ENCODE measurements at regions not wholly inside any gene's neighbourhood (a gene's known extent, or its start where the extent isn't known, plus 50 kb on each side); places are given as distances from the start of the nearest gene placed in this dataset.

GRCh38 chr2:235263205-235264120 lies 230.4 kb upstream of the AGAP1 start:
- TF ChIP-seq ZFX (IDR thresholded peaks at IDR 0.05) (no peak), CTCF (conservative IDR thresholded peaks at IDR 0.05) (no peak)
- no peak overlapping the region for H3K27ac ChIP-seq

- TF ChIP-seq ZFX (IDR thresholded peaks at IDR 0.05), result no peak
- TF ChIP-seq CTCF (conservative IDR thresholded peaks at IDR 0.05), result no peak
- no peak overlapping the region for H3K27ac ChIP-seq
Observed at GRCh38 chr2:235264121-235264493, 229.7 kb upstream of the AGAP1 start.

GRCh38 chr2:235264512-235264911 lies 229.3 kb upstream of the AGAP1 start:
- no peak overlapping the region for H3K27ac ChIP-seq
- TF ChIP-seq CTCF (conservative IDR thresholded peaks at IDR 0.05) (no peak), ZFX (IDR thresholded peaks at IDR 0.05) (no peak)

GRCh38 chr2:235265348-235265965 lies 228.4 kb upstream of the AGAP1 start:
- TF ChIP-seq ZFX (IDR thresholded peaks at IDR 0.05), result no peak
- TF ChIP-seq CTCF (conservative IDR thresholded peaks at IDR 0.05), result no peak
- H3K27ac ChIP-seq, result no peak overlapping the region

GRCh38 chr2:235267251-235267650 lies 226.6 kb upstream of the AGAP1 start:
- TF ChIP-seq CTCF (conservative IDR thresholded peaks at IDR 0.05) (no peak), ZFX (IDR thresholded peaks at IDR 0.05) (no peak)
- no peak overlapping the region for H3K27ac ChIP-seq

- no peak overlapping the region for H3K27ac ChIP-seq
- no peak for TF ChIP-seq ZFX (IDR thresholded peaks at IDR 0.05)
- TF ChIP-seq CTCF (conservative IDR thresholded peaks at IDR 0.05), result no peak
Observed at GRCh38 chr2:235268535-235268934, 225.3 kb upstream of the AGAP1 start.

GRCh38 chr2:235270291-235270690 lies 223.6 kb upstream of the AGAP1 start:
- H3K27ac ChIP-seq, result no peak overlapping the region
- TF ChIP-seq ZFX (IDR thresholded peaks at IDR 0.05) (no peak), CTCF (conservative IDR thresholded peaks at IDR 0.05) (no peak)
